ENCODE measurements at regions not wholly inside any gene's neighbourhood (a gene's known extent, or its start where the extent isn't known, plus 50 kb on each side); places are given as distances from the start of the nearest gene placed in this dataset.

GRCh38 chr2:8174641-8175257 lies 507.1 kb upstream of the ID2 start:
- no peak for ATAC-seq
- POLR2A ChIA-PET, result no interaction called here
- no peak for DNase-seq (ENCODE audit: extremely low read depth in 1 of 4, low spot score in 3 of 4)
- 3% methylated on average over 6 of the region's 6 CpGs for WGBS (ENCODE audit: insufficient coverage, low coverage, missing lambda C conversion rate)
- FAIRE-seq, result no peak
- Histone ChIP-seq H3K27ac (ENCODE audit: extremely low read depth, low read depth, low read length) (no peak overlapping the region), H2AFZ (ENCODE audit: low read depth, low read length) (no peak overlapping the region), H3K36me3 (ENCODE audit: control insufficient read depth, insufficient read depth, low read length) (no peaks in the 10 kb centered on the region), H3K4me2 (ENCODE audit: insufficient read depth, low read length) (no peak overlapping the region), H3K4me1 (replicated peaks in 1 of 2; ENCODE audit: control insufficient read depth in 2 of 2, insufficient read depth in 2 of 2, low read length in 2 of 2) (no peaks in the 10 kb centered on the region), H3K4me3 (no peak overlapping the region), H3K27me3 (ENCODE audit: control insufficient read depth in 2 of 2, insufficient read depth in 2 of 2, low read length in 2 of 2) (peaks cover 0 to 13% of the 10 kb centered on the region in 2 experiments; a peak in 2 of 5 replicates), H3K9ac (ENCODE audit: insufficient read depth in 1 of 2, low read depth in 2 of 2, low read length in 2 of 2) (no peak overlapping the region), H3K9me3 (replicated peaks; ENCODE audit: control insufficient read depth, insufficient read depth, low read depth, low read length) (no peaks in the 10 kb centered on the region), H4K20me1 (replicated peaks; ENCODE audit: control insufficient read depth, insufficient read depth, low read length) (no peaks in the 10 kb centered on the region), H3K79me2 (ENCODE audit: control insufficient read depth, insufficient read depth, low read length) (no peaks in the 10 kb centered on the region), H3K9me1 (ENCODE audit: control insufficient read depth, insufficient read depth, low read length) (no peaks in the 10 kb centered on the region)
- CTCF ChIA-PET (ENCODE audit: low intra/inter-chr PET ratio), result no interaction called here
- in situ Hi-C loops (cut with MboI), result no loop called here
- BruUV-seq (replicated peaks), result no TSS peak
- TF ChIP-seq HIVEP1 (CRISPR knock-in tag; IDR thresholded peaks at IDR 0.05) (no peak), CTCFL (IDR thresholded peaks at IDR 0.05; ENCODE audit: borderline replicate concordance, insufficient read depth, low read depth, low read length, poor library complexity, severe bottlenecking) (no peak), ARID4B (CRISPR knock-in tag; IDR thresholded peaks at IDR 0.05) (no peak), MEF2A (IDR thresholded peaks at IDR 0.05; ENCODE audit: control insufficient read depth, low read depth, low read length) (no peak), DLX4 (CRISPR knock-in tag; IDR thresholded peaks at IDR 0.05) (no peak), ZNF77 (CRISPR knock-in tag; IDR thresholded peaks at IDR 0.05) (no peak), GTF3C2 (IDR thresholded peaks at IDR 0.05; ENCODE audit: borderline replicate concordance, extremely low read depth, insufficient read length) (no peak), ZNF740 (CRISPR knock-in tag; IDR thresholded peaks at IDR 0.05) (no peak), ZNF740 (tag; IDR thresholded peaks at IDR 0.05) (no peak)
- intact Hi-C loops (cut with micrococcal nuclease), result no loop called here

All from K562 (cell line).